HepG2 (cell line): ENCODE measurements at regions not wholly inside any gene's neighbourhood (a gene's known extent, or its start where the extent isn't known, plus 50 kb on each side); places are given as distances from the start of the nearest gene placed in this dataset.

ENCODE experiments used
- CTCF ChIP-seq: sonication (generic); formaldehyde crosslinking; IDR thresholded peaks from 2 replicates; pipeline ENCODE4 v1.5.0; 2020; ENCODE audit warnings: mild to moderate bottlenecking, missing genetic modification reagents, moderate library complexity
- DZIP1 ChIP-seq: sonication (generic); formaldehyde crosslinking; IDR thresholded peaks from 2 replicates; pipeline ENCODE4 v1.5.0; 2020; ENCODE audit warnings: mild to moderate bottlenecking, missing genetic modification reagents
- EZH2 ChIP-seq: conservative IDR thresholded peaks from 2 replicates; pipeline ENCODE4 v1.6.1; 2012; ENCODE audit warnings: mild to moderate bottlenecking, low read depth, low read length, moderate library complexity
- FOXK1 ChIP-seq: sonication (generic); formaldehyde crosslinking; IDR thresholded peaks from 2 replicates; pipeline ENCODE4 v1.4.0; 2020; ENCODE audit warnings: low read depth, missing genetic modification reagents, borderline replicate concordance
- MED1 ChIP-seq: sonication (generic); formaldehyde crosslinking; IDR thresholded peaks from 2 replicates; pipeline ENCODE4 v1.4.0; 2020; ENCODE audit warnings: missing genetic modification reagents
- MXI1 ChIP-seq: IDR thresholded peaks from 3 replicates; pipeline ENCODE4 v1.6.1; 2012; ENCODE audit warnings: low read depth, low read length, inconsistent platforms, borderline replicate concordance
- POLR2AphosphoS5 ChIP-seq: IDR thresholded peaks from 2 replicates; pipeline ENCODE4 v1.6.1; 2012; ENCODE audit warnings: low read depth, low read length
- STAT6 ChIP-seq: sonication (generic); formaldehyde crosslinking; IDR thresholded peaks from 2 replicates; pipeline ENCODE4 v1.4.0; 2020; ENCODE audit warnings: missing genetic modification reagents, mild to moderate bottlenecking, borderline replicate concordance
- TAF1 ChIP-seq: sonication (generic); formaldehyde crosslinking; IDR thresholded peaks from 2 replicates; pipeline ENCODE4 v1.4.0; 2020; ENCODE audit warnings: missing genetic modification reagents
- THYN1 ChIP-seq: sonication (generic); formaldehyde crosslinking; IDR thresholded peaks from 2 replicates; pipeline ENCODE4 v1.8.1; 2023; ENCODE audit warnings: low read depth, mild to moderate bottlenecking, moderate library complexity, missing genetic modification reagents, borderline replicate concordance
- ZNF766 ChIP-seq: sonication (generic); formaldehyde crosslinking; IDR thresholded peaks from 2 replicates; pipeline ENCODE4 v1.5.0; 2020; ENCODE audit warnings: missing genetic modification reagents, borderline replicate concordance
- TF ChIP-seq, protein P1 (sequence below): sonication (generic); formaldehyde crosslinking; IDR thresholded peaks from 2 replicates; pipeline ENCODE4 v1.4.0; 2020; ENCODE audit warnings: missing genetic modification reagents

DNA sequence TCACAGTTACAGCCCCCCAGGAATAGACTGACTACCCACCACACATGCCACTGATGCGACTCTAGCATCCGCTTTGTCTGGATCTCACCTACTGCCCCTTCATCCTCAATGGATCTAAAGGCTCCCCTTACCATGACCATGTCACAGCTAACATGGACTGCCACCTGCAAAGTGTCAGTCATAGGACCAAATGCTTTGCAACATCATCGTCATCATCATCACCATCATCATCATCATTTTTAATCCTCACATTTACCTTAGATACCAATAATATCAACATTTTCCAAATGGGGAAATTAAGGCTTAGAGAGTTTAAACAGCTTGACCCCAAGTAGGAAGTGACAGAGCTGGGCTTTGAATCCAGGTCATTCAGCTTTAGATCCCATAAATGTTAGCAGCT is 60.1 kb upstream of the NEDD4L start:
- no peak for TF ChIP-seq EZH2
- no peak for TF ChIP-seq CTCF (CRISPR knock-in tag)
- TF ChIP-seq THYN1, result no peak
- no peak for TF ChIP-seq DZIP1 (CRISPR knock-in tag)
- TF ChIP-seq, protein P1, sequence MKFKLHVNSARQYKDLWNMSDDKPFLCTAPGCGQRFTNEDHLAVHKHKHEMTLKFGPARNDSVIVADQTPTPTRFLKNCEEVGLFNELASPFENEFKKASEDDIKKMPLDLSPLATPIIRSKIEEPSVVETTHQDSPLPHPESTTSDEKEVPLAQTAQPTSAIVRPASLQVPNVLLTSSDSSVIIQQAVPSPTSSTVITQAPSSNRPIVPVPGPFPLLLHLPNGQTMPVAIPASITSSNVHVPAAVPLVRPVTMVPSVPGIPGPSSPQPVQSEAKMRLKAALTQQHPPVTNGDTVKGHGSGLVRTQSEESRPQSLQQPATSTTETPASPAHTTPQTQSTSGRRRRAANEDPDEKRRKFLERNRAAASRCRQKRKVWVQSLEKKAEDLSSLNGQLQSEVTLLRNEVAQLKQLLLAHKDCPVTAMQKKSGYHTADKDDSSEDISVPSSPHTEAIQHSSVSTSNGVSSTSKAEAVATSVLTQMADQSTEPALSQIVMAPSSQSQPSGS (CRISPR knock-in tag), result no peak
- TF ChIP-seq MXI1, result no peak
- TF ChIP-seq TAF1 (CRISPR knock-in tag), result no peak
- no peak for TF ChIP-seq POLR2AphosphoS5
- no peak for TF ChIP-seq FOXK1
- no peak for TF ChIP-seq MED1 (CRISPR knock-in tag)
- no peak for TF ChIP-seq ZNF766 (CRISPR knock-in tag)
- TF ChIP-seq STAT6 (CRISPR knock-in tag), result no peak
